WTC11 (cell line): ENCODE measurements at regions not wholly inside any gene's neighbourhood (a gene's known extent, or its start where the extent isn't known, plus 50 kb on each side); places are given as distances from the start of the nearest gene placed in this dataset.

ENCODE experiments used
- ATAC-seq: fragments of 200-7000 bp; cut with Tn5 transposase; 2 replicates; pipeline ENCODE4 v1.10.0; 2021; ENCODE audit warnings: mild to moderate bottlenecking, moderate library complexity
- CTCF ChIA-PET: fragments of 300-600 bp; sonication (Branson Sonifier 250); formaldehyde crosslinking; loops from one replicate; lab custom pipeline; 2021; ENCODE audit warnings: antibody characterized with exemption; lab: Charles Lee
- POLR2A ChIA-PET: fragments of 350-600 bp; sonication (Branson Sonifier 250); formaldehyde crosslinking; loops from one replicate; lab custom pipeline; 2021; ENCODE audit warnings: antibody characterized with exemption; lab: Charles Lee
- DNase-seq: peaks from one replicate; pipeline ENCODE4 v3.0.0; 2021; ENCODE audit warnings: low spot score
- H3K27ac Mint-ChIP-seq: 2 replicates; pipeline ENCODE4 v1.8.0; 2021; ENCODE audit warnings: mixed read lengths
- H3K27me3 Mint-ChIP-seq: 2 replicates; pipeline ENCODE4 v1.8.0; 2021; ENCODE audit warnings: low read depth, mild to moderate bottlenecking, moderate library complexity, mixed read lengths
- H3K36me3 Mint-ChIP-seq: 2 replicates; pipeline ENCODE4 v1.8.0; 2021; ENCODE audit warnings: mixed read lengths
- H3K4me1 Mint-ChIP-seq: 2 replicates; pipeline ENCODE4 v1.8.0; 2022; ENCODE audit warnings: mixed read lengths
- H3K4me3 Mint-ChIP-seq: 2 replicates; pipeline ENCODE4 v1.8.0; 2021; ENCODE audit warnings: mild to moderate bottlenecking, moderate library complexity, mixed read lengths
- H3K9me3 Mint-ChIP-seq: 2 replicates; pipeline ENCODE4 v1.8.0; 2021; ENCODE audit warnings: mixed read lengths
- ELF4 ChIP-seq: sonication (generic); formaldehyde crosslinking; IDR thresholded peaks from 2 replicates; pipeline ENCODE4 v1.8.1; 2022; ENCODE audit warnings: low read depth, mild to moderate bottlenecking, moderate library complexity, missing genetic modification reagents
- FOXJ3 ChIP-seq: sonication (generic); formaldehyde crosslinking; IDR thresholded peaks from 2 replicates; pipeline ENCODE4 v1.9.0; 2021; ENCODE audit warnings: missing genetic modification reagents, mild to moderate bottlenecking, borderline replicate concordance
- FOXP1 ChIP-seq: sonication (generic); formaldehyde crosslinking; IDR thresholded peaks from 2 replicates; pipeline ENCODE4 v1.8.0; 2022; ENCODE audit warnings: missing genetic modification reagents, mild to moderate bottlenecking, moderate library complexity, borderline replicate concordance
- GTF2I ChIP-seq: fragments of 250-450 bp; sonication (Bioruptor Pico); conservative IDR thresholded peaks from 2 replicates; pipeline ENCODE4 v1.4.0; 2021; ENCODE audit warnings: mild to moderate bottlenecking
- IRF2 ChIP-seq: sonication (generic); formaldehyde crosslinking; IDR thresholded peaks from 2 replicates; pipeline ENCODE4 v1.8.0; 2022; ENCODE audit warnings: low read depth, missing genetic modification reagents, borderline replicate concordance
- NFATC4 ChIP-seq: fragments of 250-450 bp; sonication (Bioruptor Pico); IDR thresholded peaks from 2 replicates; pipeline ENCODE4 v1.9.0; 2021; ENCODE audit warnings: mild to moderate bottlenecking
- NR1H2 ChIP-seq: sonication (generic); formaldehyde crosslinking; IDR thresholded peaks from 2 replicates; pipeline ENCODE4 v1.9.0; 2021; ENCODE audit warnings: mild to moderate bottlenecking, moderate library complexity, missing genetic modification reagents
- RORB ChIP-seq: fragments of 250-450 bp; sonication (Bioruptor Pico); IDR thresholded peaks from 2 replicates; pipeline ENCODE4 v1.9.0; 2021; ENCODE audit warnings: mild to moderate bottlenecking
- SOX15 ChIP-seq: fragments of 250-450 bp; sonication (Bioruptor Pico); IDR thresholded peaks from 2 replicates; pipeline ENCODE4 v1.9.0; 2021; ENCODE audit warnings: mild to moderate bottlenecking
- TEAD1 ChIP-seq: sonication (generic); formaldehyde crosslinking; IDR thresholded peaks from 2 replicates; pipeline ENCODE4 v1.8.0; 2022; ENCODE audit warnings: mild to moderate bottlenecking, missing genetic modification reagents
- TEAD4 ChIP-seq: sonication (generic); formaldehyde crosslinking; IDR thresholded peaks from 2 replicates; pipeline ENCODE4 v1.8.0; 2022; ENCODE audit warnings: mild to moderate bottlenecking, missing genetic modification reagents
- TP53 ChIP-seq: sonication (generic); formaldehyde crosslinking; IDR thresholded peaks from 2 replicates; pipeline ENCODE4 v1.8.1; 2023; ENCODE audit warnings: mild to moderate bottlenecking, missing genetic modification reagents
- ZNF138 ChIP-seq: sonication (generic); formaldehyde crosslinking; conservative IDR thresholded peaks from 2 replicates; pipeline ENCODE4 v1.8.1; 2022; ENCODE audit warnings: mild to moderate bottlenecking, moderate library complexity, missing genetic modification reagents
- ZNF671 ChIP-seq: fragments of 250-450 bp; sonication (Bioruptor Pico); IDR thresholded peaks from 2 replicates; pipeline ENCODE4 v1.8.0; 2021; ENCODE audit warnings: mild to moderate bottlenecking
- TF ChIP-seq, protein P1 (sequence below): sonication (generic); formaldehyde crosslinking; IDR thresholded peaks from 2 replicates; pipeline ENCODE4 v1.8.0; 2022; ENCODE audit warnings: mild to moderate bottlenecking, missing genetic modification reagents
- TF ChIP-seq, protein P2 (sequence below): sonication (generic); formaldehyde crosslinking; IDR thresholded peaks from 2 replicates; pipeline ENCODE4 v1.8.0; 2022; ENCODE audit warnings: missing genetic modification reagents
- TF ChIP-seq, protein P3 (sequence below): sonication (generic); formaldehyde crosslinking; conservative IDR thresholded peaks from 2 replicates; pipeline ENCODE4 v1.8.1; 2022; ENCODE audit warnings: mild to moderate bottlenecking, missing genetic modification reagents
- TF ChIP-seq, protein P4 (sequence below): sonication (generic); formaldehyde crosslinking; IDR thresholded peaks from 2 replicates; pipeline ENCODE4 v1.8.0; 2022; ENCODE audit warnings: mild to moderate bottlenecking, missing genetic modification reagents
- TF ChIP-seq, protein P5 (sequence below): sonication (generic); formaldehyde crosslinking; IDR thresholded peaks from 2 replicates; pipeline ENCODE4 v1.8.0; 2023; ENCODE audit warnings: mild to moderate bottlenecking, missing genetic modification reagents
- TF ChIP-seq, protein P6 (sequence below): sonication (generic); formaldehyde crosslinking; IDR thresholded peaks from 2 replicates; pipeline ENCODE4 v1.8.1; 2022; ENCODE audit warnings: low read depth, missing genetic modification reagents, borderline replicate concordance
- TF ChIP-seq, protein P7 (sequence below): fragments of 250-450 bp; sonication (Bioruptor Pico); IDR thresholded peaks from 2 replicates; pipeline ENCODE4 v1.9.0; 2021; ENCODE audit warnings: mild to moderate bottlenecking
- TF ChIP-seq, protein P8 (sequence below): sonication (generic); formaldehyde crosslinking; IDR thresholded peaks from 2 replicates; pipeline ENCODE4 v1.8.0; 2023; ENCODE audit warnings: missing genetic modification reagents
- TF ChIP-seq, protein P9 (sequence below): sonication (generic); formaldehyde crosslinking; IDR thresholded peaks from 2 replicates; pipeline ENCODE4 v1.8.1; 2023; ENCODE audit warnings: mild to moderate bottlenecking, missing genetic modification reagents

DNA sequence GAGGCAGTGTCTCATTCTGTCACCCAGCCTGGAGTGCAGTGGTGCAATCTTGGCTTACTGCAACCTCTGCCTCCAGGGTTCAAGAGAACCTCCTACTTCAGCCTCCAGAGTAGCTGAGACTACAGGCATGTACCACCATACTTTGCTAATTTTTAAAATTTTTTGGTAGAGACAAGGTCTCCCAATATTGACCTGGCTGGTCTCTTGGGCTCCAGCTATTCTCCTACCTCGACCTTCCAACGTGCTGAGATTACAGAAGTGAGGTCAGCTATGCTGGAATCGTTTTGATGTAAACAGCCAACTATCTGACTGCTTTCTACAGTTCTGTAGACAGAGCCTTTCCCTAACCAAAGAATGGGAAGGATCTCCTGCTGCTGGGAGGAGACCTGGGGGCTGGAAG lies 375.8 kb downstream of the GATA3 start:
- TF ChIP-seq RORB (CRISPR knock-in tag) (no peak), ZNF671 (no peak), TEAD1 (CRISPR knock-in tag) (no peak), NFATC4 (CRISPR knock-in tag) (no peak), ZNF138 (CRISPR knock-in tag) (no peak), TP53 (no peak), NR1H2 (no peak), GTF2I (CRISPR knock-in tag) (no peak)
- TF ChIP-seq, protein P1, sequence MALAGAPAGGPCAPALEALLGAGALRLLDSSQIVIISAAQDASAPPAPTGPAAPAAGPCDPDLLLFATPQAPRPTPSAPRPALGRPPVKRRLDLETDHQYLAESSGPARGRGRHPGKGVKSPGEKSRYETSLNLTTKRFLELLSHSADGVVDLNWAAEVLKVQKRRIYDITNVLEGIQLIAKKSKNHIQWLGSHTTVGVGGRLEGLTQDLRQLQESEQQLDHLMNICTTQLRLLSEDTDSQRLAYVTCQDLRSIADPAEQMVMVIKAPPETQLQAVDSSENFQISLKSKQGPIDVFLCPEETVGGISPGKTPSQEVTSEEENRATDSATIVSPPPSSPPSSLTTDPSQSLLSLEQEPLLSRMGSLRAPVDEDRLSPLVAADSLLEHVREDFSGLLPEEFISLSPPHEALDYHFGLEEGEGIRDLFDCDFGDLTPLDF (CRISPR knock-in tag), result no peak
- ChIA-PET POLR2A (no interaction called here), CTCF (interaction anchor here (1.0 kb wide), 1 partner anchor 14 kb away, joined by 3 read pairs; no protein-coding TSS in a partner anchor)
- H3K9me3 Mint-ChIP-seq, result no peaks in the 10 kb centered on the region
- peaks cover 17% of the 10 kb centered on the region for H3K4me1 Mint-ChIP-seq
- no peak for ATAC-seq
- H3K4me3 Mint-ChIP-seq, result no peak overlapping the region
- no peak overlapping the region for H3K27ac Mint-ChIP-seq
- H3K36me3 Mint-ChIP-seq, result no peaks in the 10 kb centered on the region
- no peak for DNase-seq
- no peaks in the 10 kb centered on the region; the same call in 1 of the 2 replicates for H3K27me3 Mint-ChIP-seq

DNA sequence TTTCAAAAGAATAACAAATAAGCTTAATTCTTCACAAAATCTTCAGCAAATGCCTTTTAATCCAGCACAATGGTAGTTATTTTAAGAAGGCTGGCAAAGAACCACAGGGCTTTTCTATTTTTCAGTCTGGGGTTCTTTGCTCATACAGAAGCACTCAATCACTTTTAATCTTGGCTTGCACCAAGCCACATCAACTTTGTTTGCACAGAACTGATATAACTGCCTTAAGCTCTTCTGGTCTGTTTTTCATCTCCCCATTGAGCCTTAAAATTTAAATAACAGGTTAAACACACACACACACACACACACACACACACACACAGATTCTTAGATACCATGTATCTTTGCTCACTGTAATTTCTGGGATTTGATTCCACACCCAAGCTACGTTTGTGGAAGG lies 377.0 kb downstream of the GATA3 start:
- H3K27me3 Mint-ChIP-seq, result no peaks in the 10 kb centered on the region; the same call in 1 of the 2 replicates
- no peak for ATAC-seq
- CTCF ChIA-PET, result no interaction called here

More for the DNA sequence above, 377.0 kb downstream of the GATA3 start:
- no peaks in the 10 kb centered on the region for H3K36me3 Mint-ChIP-seq
- TF ChIP-seq, protein P2, sequence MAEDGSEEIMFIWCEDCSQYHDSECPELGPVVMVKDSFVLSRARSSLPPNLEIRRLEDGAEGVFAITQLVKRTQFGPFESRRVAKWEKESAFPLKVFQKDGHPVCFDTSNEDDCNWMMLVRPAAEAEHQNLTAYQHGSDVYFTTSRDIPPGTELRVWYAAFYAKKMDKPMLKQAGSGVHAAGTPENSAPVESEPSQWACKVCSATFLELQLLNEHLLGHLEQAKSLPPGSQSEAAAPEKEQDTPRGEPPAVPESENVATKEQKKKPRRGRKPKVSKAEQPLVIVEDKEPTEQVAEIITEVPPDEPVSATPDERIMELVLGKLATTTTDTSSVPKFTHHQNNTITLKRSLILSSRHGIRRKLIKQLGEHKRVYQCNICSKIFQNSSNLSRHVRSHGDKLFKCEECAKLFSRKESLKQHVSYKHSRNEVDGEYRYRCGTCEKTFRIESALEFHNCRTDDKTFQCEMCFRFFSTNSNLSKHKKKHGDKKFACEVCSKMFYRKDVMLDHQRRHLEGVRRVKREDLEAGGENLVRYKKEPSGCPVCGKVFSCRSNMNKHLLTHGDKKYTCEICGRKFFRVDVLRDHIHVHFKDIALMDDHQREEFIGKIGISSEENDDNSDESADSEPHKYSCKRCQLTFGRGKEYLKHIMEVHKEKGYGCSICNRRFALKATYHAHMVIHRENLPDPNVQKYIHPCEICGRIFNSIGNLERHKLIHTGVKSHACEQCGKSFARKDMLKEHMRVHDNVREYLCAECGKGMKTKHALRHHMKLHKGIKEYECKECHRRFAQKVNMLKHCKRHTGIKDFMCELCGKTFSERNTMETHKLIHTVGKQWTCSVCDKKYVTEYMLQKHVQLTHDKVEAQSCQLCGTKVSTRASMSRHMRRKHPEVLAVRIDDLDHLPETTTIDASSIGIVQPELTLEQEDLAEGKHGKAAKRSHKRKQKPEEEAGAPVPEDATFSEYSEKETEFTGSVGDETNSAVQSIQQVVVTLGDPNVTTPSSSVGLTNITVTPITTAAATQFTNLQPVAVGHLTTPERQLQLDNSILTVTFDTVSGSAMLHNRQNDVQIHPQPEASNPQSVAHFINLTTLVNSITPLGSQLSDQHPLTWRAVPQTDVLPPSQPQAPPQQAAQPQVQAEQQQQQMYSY (CRISPR knock-in tag), result no peak
- TF ChIP-seq IRF2 (CRISPR knock-in tag) (no peak), TP53 (no peak), GTF2I (CRISPR knock-in tag) (no peak), ELF4 (CRISPR knock-in tag) (no peak), FOXJ3 (CRISPR knock-in tag) (no peak), TEAD4 (CRISPR knock-in tag) (no peak), FOXP1 (CRISPR knock-in tag) (no peak), SOX15 (CRISPR knock-in tag) (no peak)
- TF ChIP-seq, protein P3, sequence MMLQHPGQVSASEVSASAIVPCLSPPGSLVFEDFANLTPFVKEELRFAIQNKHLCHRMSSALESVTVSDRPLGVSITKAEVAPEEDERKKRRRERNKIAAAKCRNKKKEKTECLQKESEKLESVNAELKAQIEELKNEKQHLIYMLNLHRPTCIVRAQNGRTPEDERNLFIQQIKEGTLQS (CRISPR knock-in tag), result no peak
- TF ChIP-seq, protein P4, sequence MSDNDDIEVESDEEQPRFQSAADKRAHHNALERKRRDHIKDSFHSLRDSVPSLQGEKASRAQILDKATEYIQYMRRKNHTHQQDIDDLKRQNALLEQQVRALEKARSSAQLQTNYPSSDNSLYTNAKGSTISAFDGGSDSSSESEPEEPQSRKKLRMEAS (CRISPR knock-in tag), result no peak
- TF ChIP-seq, protein P5, sequence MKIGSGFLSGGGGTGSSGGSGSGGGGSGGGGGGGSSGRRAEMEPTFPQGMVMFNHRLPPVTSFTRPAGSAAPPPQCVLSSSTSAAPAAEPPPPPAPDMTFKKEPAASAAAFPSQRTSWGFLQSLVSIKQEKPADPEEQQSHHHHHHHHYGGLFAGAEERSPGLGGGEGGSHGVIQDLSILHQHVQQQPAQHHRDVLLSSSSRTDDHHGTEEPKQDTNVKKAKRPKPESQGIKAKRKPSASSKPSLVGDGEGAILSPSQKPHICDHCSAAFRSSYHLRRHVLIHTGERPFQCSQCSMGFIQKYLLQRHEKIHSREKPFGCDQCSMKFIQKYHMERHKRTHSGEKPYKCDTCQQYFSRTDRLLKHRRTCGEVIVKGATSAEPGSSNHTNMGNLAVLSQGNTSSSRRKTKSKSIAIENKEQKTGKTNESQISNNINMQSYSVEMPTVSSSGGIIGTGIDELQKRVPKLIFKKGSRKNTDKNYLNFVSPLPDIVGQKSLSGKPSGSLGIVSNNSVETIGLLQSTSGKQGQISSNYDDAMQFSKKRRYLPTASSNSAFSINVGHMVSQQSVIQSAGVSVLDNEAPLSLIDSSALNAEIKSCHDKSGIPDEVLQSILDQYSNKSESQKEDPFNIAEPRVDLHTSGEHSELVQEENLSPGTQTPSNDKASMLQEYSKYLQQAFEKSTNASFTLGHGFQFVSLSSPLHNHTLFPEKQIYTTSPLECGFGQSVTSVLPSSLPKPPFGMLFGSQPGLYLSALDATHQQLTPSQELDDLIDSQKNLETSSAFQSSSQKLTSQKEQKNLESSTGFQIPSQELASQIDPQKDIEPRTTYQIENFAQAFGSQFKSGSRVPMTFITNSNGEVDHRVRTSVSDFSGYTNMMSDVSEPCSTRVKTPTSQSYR (CRISPR knock-in tag), result no peak
- TF ChIP-seq, protein P6, sequence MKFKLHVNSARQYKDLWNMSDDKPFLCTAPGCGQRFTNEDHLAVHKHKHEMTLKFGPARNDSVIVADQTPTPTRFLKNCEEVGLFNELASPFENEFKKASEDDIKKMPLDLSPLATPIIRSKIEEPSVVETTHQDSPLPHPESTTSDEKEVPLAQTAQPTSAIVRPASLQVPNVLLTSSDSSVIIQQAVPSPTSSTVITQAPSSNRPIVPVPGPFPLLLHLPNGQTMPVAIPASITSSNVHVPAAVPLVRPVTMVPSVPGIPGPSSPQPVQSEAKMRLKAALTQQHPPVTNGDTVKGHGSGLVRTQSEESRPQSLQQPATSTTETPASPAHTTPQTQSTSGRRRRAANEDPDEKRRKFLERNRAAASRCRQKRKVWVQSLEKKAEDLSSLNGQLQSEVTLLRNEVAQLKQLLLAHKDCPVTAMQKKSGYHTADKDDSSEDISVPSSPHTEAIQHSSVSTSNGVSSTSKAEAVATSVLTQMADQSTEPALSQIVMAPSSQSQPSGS, result no peak
- TF ChIP-seq, protein P7, sequence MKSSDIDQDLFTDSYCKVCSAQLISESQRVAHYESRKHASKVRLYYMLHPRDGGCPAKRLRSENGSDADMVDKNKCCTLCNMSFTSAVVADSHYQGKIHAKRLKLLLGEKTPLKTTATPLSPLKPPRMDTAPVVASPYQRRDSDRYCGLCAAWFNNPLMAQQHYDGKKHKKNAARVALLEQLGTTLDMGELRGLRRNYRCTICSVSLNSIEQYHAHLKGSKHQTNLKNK (CRISPR knock-in tag), result no peak
- TF ChIP-seq, protein P8, sequence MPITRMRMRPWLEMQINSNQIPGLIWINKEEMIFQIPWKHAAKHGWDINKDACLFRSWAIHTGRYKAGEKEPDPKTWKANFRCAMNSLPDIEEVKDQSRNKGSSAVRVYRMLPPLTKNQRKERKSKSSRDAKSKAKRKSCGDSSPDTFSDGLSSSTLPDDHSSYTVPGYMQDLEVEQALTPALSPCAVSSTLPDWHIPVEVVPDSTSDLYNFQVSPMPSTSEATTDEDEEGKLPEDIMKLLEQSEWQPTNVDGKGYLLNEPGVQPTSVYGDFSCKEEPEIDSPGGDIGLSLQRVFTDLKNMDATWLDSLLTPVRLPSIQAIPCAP, result no peak
- TF ChIP-seq, protein P9, sequence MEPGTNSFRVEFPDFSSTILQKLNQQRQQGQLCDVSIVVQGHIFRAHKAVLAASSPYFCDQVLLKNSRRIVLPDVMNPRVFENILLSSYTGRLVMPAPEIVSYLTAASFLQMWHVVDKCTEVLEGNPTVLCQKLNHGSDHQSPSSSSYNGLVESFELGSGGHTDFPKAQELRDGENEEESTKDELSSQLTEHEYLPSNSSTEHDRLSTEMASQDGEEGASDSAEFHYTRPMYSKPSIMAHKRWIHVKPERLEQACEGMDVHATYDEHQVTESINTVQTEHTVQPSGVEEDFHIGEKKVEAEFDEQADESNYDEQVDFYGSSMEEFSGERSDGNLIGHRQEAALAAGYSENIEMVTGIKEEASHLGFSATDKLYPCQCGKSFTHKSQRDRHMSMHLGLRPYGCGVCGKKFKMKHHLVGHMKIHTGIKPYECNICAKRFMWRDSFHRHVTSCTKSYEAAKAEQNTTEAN (CRISPR knock-in tag), result no peak
- H3K4me1 Mint-ChIP-seq, result peaks cover 17% of the 10 kb centered on the region
- no peak for DNase-seq
- no peak overlapping the region for H3K4me3 Mint-ChIP-seq
- no peaks in the 10 kb centered on the region for H3K9me3 Mint-ChIP-seq
- POLR2A ChIA-PET, result interaction anchor here (0.6 kb wide), 1 partner anchor 290 kb away, joined by 3 read pairs; no protein-coding TSS in a partner anchor
- H3K27ac Mint-ChIP-seq, result no peak overlapping the region
